ENCODE measurements at regions not wholly inside any gene's neighbourhood (a gene's known extent, or its start where the extent isn't known, plus 50 kb on each side); places are given as distances from the start of the nearest gene placed in this dataset.

GRCh38 chr9:24359046-24359445, 186.7 kb downstream of the IZUMO3 start:
- H3K9ac ChIP-seq (ENCODE audit: control insufficient read depth, extremely low read depth, insufficient read depth, low read length): no peak overlapping the region
- H3K4me2 ChIP-seq (ENCODE audit: control insufficient read depth, extremely low read depth, insufficient read depth, low read depth, low read length): no peak overlapping the region
- no peaks in the 10 kb centered on the region for H3K9me1 ChIP-seq (ENCODE audit: control insufficient read depth, extremely low read depth, insufficient read depth, low read length)
- H3K9me3 ChIP-seq (ENCODE audit: control insufficient read depth, low read depth, low read length): no peaks in the 10 kb centered on the region
- H3K79me2 ChIP-seq (ENCODE audit: control insufficient read depth, insufficient read depth, low read length): no peaks in the 10 kb centered on the region
- H3K4me3 ChIP-seq (ENCODE audit: control insufficient read depth in 2 of 3, extremely low read depth in 1 of 3, insufficient read depth in 2 of 3, low read depth in 1 of 3, low read length in 3 of 3): no peak overlapping the region
- no peaks in the 10 kb centered on the region for H3K27me3 ChIP-seq (ENCODE audit: control insufficient read depth, extremely low read depth, insufficient read depth, low read length)
- DNase-seq (ENCODE audit: low read depth, low spot score) (no peak), FAIRE-seq (no peak)
- no peaks in the 10 kb centered on the region for H4K20me1 ChIP-seq (ENCODE audit: control insufficient read depth, extremely low read depth, insufficient read depth, low read length)
- no peak overlapping the region for H3K27ac ChIP-seq (ENCODE audit: control insufficient read depth, insufficient read depth, low read length)
- H3K36me3 ChIP-seq (ENCODE audit: control insufficient read depth in 2 of 2, extremely low read depth in 1 of 2, insufficient read depth in 2 of 2, low read length in 2 of 2): no peaks in the 10 kb centered on the region
- H3K4me1 ChIP-seq (ENCODE audit: control insufficient read depth, extremely low read depth, insufficient read depth, low read length): no peaks in the 10 kb centered on the region
- dilution Hi-C loops (cut with MboI; ENCODE audit: extremely low pct_ligation_motif_present, low sequenced_read_pairs): no loop called here
- no peak overlapping the region for H2AFZ ChIP-seq (ENCODE audit: control insufficient read depth, low read length)
- TF ChIP-seq EZH2 (IDR thresholded peaks at IDR 0.05; ENCODE audit: low read length) (no peak), CTCF (optimal IDR thresholded peaks at IDR 0.05 in 1 of 3, IDR thresholded peaks at IDR 0.05 in 1 of 3, conservative IDR thresholded peaks at IDR 0.05 in 1 of 3; ENCODE audit: extremely low read depth in 1 of 3, insufficient read depth in 2 of 3, low read length in 3 of 3) (no peak)

- no peak for DNase-seq (ENCODE audit: low read depth, low spot score)
- no peak for TF ChIP-seq CTCF (optimal IDR thresholded peaks at IDR 0.05 in 1 of 3, IDR thresholded peaks at IDR 0.05 in 1 of 3, conservative IDR thresholded peaks at IDR 0.05 in 1 of 3; ENCODE audit: extremely low read depth in 1 of 3, insufficient read depth in 2 of 3, low read length in 3 of 3)
- TF ChIP-seq EZH2 (IDR thresholded peaks at IDR 0.05; ENCODE audit: low read length): no peak
Observed at GRCh38 chr9:24351973-24352372, 193.7 kb downstream of the IZUMO3 start.

More at GRCh38 chr9:24351973-24352372, 193.7 kb downstream of the IZUMO3 start:
- Histone ChIP-seq H3K27ac (ENCODE audit: control insufficient read depth, insufficient read depth, low read length) (no peak overlapping the region), H3K9ac (ENCODE audit: control insufficient read depth, extremely low read depth, insufficient read depth, low read length) (no peak overlapping the region), H2AFZ (ENCODE audit: control insufficient read depth, low read length) (no peak overlapping the region), H4K20me1 (ENCODE audit: control insufficient read depth, extremely low read depth, insufficient read depth, low read length) (no peaks in the 10 kb centered on the region), H3K36me3 (ENCODE audit: control insufficient read depth in 2 of 2, extremely low read depth in 1 of 2, insufficient read depth in 2 of 2, low read length in 2 of 2) (no peaks in the 10 kb centered on the region), H3K4me1 (ENCODE audit: control insufficient read depth, extremely low read depth, insufficient read depth, low read length) (no peaks in the 10 kb centered on the region), H3K9me3 (ENCODE audit: control insufficient read depth, low read depth, low read length) (no peaks in the 10 kb centered on the region), H3K79me2 (ENCODE audit: control insufficient read depth, insufficient read depth, low read length) (no peaks in the 10 kb centered on the region), H3K27me3 (ENCODE audit: control insufficient read depth, extremely low read depth, insufficient read depth, low read length) (no peaks in the 10 kb centered on the region), H3K9me1 (ENCODE audit: control insufficient read depth, extremely low read depth, insufficient read depth, low read length) (no peaks in the 10 kb centered on the region), H3K4me3 (ENCODE audit: control insufficient read depth in 2 of 3, extremely low read depth in 1 of 3, insufficient read depth in 2 of 3, low read depth in 1 of 3, low read length in 3 of 3) (no peak overlapping the region), H3K4me2 (ENCODE audit: control insufficient read depth, extremely low read depth, insufficient read depth, low read depth, low read length) (no peak overlapping the region)
- FAIRE-seq: no peak
- dilution Hi-C loops (cut with MboI; ENCODE audit: extremely low pct_ligation_motif_present, low sequenced_read_pairs): no loop called here
